Natural killer cell (primary cell): ENCODE measurements at regions not wholly inside any gene's neighbourhood (a gene's known extent, or its start where the extent isn't known, plus 50 kb on each side); places are given as distances from the start of the nearest gene placed in this dataset.

Source experiments
- ATAC-seq, 3 donors: fragments of 150-1000 bp in 2 of 3; fragments of 200-7000 bp in 1 of 3; cut with Tn5 transposase; 1 replicate in 1 of 3; 2 replicates in 2 of 3; pipeline ENCODE4 v1.10.0; 2021; ENCODE audit warnings: mild to moderate bottlenecking in 2 of 3, moderate library complexity in 2 of 3
- DNase-seq, 2 donors: peaks; one replicate each; pipeline versions ENCODE4 v3.0.0 to v3.0.0-alpha.2; 2013 to 2021; ENCODE audit warnings: mixed read lengths in 1 of 2
- H3K27ac ChIP-seq: one replicate; pipeline ENCODE4 v1.5.1; 2013; ENCODE audit warnings: mild to moderate bottlenecking, low read length
- H3K27me3 ChIP-seq: one replicate; pipeline ENCODE4 v1.6.1; 2013; ENCODE audit warnings: low read length; ENCODE audit not compliant: control insufficient read depth, insufficient read depth
- H3K36me3 ChIP-seq: one replicate; pipeline ENCODE4 v1.6.1; 2013; ENCODE audit warnings: low read length; ENCODE audit not compliant: control insufficient read depth, insufficient read depth
- H3K4me1 ChIP-seq: one replicate; pipeline ENCODE4 v1.6.1; 2013; ENCODE audit warnings: low read length; ENCODE audit not compliant: control insufficient read depth, insufficient read depth
- H3K4me3 ChIP-seq: one replicate; pipeline ENCODE4 v1.5.1; 2013; ENCODE audit warnings: low read length
- H3K9me3 ChIP-seq: one replicate; pipeline ENCODE4 v1.6.1; 2013; ENCODE audit warnings: low read length; ENCODE audit not compliant: control insufficient read depth, insufficient read depth
- H3K27ac Mint-ChIP-seq, 2 donors: one replicate each; pipeline ENCODE4 v1.8.0; 2022; ENCODE audit warnings: mild to moderate bottlenecking in 2 of 2, mixed read lengths in 2 of 2, moderate library complexity in 1 of 2
- H3K27me3 Mint-ChIP-seq, 2 donors: one replicate each; pipeline ENCODE4 v1.8.0; 2022; ENCODE audit warnings: low read depth in 2 of 2, mixed read lengths in 2 of 2
- H3K36me3 Mint-ChIP-seq: one replicate; pipeline ENCODE4 v1.8.0; 2022; ENCODE audit warnings: mixed read lengths
- H3K4me1 Mint-ChIP-seq, 2 donors: one replicate each; pipeline ENCODE4 v1.8.0; 2022; ENCODE audit warnings: mixed read lengths in 2 of 2
- H3K4me3 Mint-ChIP-seq: one replicate; pipeline ENCODE4 v1.8.0; 2022; ENCODE audit warnings: mild to moderate bottlenecking, moderate library complexity, mixed read lengths
- H3K9me3 Mint-ChIP-seq, 2 donors: one replicate each; pipeline ENCODE4 v1.8.0; 2022; ENCODE audit warnings: mixed read lengths in 2 of 2
- WGBS: methylation state at CpG from one replicate; pipeline ENCODE4 v1.1.7; 2013; ENCODE audit warnings: missing lambda C conversion rate; ENCODE audit not compliant: insufficient coverage; 5-methylcytosine and 5-hydroxymethylcytosine counted together
- intact Hi-C: fragments of 100-400 bp; cut with micrococcal nuclease; formaldehyde crosslinking; loops from one replicate; pipeline ENCODE4 v1.14.2; 2022
- TF ChIP-seq, protein P1 (sequence below): fragments of 200-600 bp; IDR thresholded peaks from one replicate; pipeline ENCODE4 v1.8.0; 2022; ENCODE audit warnings: antibody characterized with exemption

DNA sequence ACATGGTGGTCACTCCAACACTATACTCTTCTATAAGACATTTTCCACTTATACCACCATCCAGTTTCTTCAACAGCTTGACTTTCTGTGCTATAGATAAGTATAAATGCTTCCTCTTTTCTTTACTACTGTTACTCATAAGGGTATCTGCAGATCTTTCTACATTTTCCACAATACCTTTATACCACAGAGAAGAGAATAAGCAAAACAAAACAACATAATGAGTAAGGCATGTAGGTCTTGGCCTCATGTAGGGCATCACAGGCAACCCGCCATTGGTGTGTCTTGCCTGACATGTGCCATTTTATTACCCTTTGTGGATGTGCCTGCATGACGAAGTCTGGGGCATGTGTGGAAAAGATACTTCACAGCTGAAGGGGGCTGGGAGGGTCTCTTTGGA is 265.3 kb upstream of the STARD13 start:
- no peaks in the 10 kb centered on the region for H3K4me1 Mint-ChIP-seq
- H3K4me3 ChIP-seq: no peak overlapping the region
- H3K27me3 ChIP-seq: no peaks in the 10 kb centered on the region
- no peaks in the 10 kb centered on the region for H3K9me3 Mint-ChIP-seq
- H3K36me3 Mint-ChIP-seq: no peaks in the 10 kb centered on the region
- H3K4me1 ChIP-seq: no peaks in the 10 kb centered on the region
- TF ChIP-seq, protein P1, sequence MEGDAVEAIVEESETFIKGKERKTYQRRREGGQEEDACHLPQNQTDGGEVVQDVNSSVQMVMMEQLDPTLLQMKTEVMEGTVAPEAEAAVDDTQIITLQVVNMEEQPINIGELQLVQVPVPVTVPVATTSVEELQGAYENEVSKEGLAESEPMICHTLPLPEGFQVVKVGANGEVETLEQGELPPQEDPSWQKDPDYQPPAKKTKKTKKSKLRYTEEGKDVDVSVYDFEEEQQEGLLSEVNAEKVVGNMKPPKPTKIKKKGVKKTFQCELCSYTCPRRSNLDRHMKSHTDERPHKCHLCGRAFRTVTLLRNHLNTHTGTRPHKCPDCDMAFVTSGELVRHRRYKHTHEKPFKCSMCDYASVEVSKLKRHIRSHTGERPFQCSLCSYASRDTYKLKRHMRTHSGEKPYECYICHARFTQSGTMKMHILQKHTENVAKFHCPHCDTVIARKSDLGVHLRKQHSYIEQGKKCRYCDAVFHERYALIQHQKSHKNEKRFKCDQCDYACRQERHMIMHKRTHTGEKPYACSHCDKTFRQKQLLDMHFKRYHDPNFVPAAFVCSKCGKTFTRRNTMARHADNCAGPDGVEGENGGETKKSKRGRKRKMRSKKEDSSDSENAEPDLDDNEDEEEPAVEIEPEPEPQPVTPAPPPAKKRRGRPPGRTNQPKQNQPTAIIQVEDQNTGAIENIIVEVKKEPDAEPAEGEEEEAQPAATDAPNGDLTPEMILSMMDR: no peak
- WGBS: 87% methylated on average over 2 of the region's 2 CpGs
- no peaks in the 10 kb centered on the region for H3K36me3 ChIP-seq
- ATAC-seq: peak in 1 of 3 donors; percentile 39
- no peak for DNase-seq
- H3K9me3 ChIP-seq: no peaks in the 10 kb centered on the region
- peaks cover 16 to 17% of the 10 kb centered on the region in 2 donors for H3K27me3 Mint-ChIP-seq
- intact Hi-C loops: no loop called here
- H3K27ac Mint-ChIP-seq: no peak overlapping the region
- no peak overlapping the region for H3K4me3 Mint-ChIP-seq
- no peak overlapping the region for H3K27ac ChIP-seq

DNA sequence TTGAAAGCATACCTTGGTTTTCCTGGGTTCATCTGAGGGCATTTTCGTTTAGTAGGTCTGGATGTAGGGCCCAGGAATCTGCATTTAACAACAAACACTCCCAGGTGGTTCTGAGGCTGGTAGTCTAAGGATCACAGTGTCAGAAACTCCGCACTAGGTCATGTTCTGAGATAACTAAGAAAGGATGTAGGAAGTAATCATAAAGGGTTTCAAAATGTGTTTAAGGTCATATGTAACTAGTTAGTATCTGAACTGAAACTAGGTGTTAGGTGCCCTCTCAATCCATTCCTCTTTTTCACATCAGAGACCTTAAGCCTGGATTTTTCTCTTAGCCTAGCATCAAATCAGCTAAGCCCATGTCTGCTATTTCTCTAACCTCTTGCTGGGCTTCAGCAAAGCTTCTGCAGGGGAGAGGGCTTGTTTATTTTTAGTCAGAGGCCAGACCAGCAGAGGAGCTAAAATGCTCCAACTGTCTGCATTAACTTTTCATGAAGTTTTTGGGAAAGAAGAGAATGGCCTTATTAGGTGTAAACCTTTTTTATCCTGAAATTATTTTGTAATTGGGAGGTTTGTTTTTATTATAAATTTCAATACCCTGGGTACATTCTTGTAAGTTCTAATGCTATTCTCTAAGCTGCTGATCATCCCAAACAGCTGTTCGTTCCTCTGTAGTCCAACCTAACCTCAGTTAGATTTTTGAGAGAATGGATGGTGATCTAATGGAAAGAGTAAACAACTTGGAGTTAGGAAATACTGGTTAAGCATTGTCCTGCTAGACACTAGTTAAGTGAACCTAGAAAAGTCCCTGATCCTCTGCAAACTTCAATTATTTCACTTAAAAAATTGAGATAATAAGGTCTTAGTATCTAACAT is 262.8 kb upstream of the RFC3 start:
- intact Hi-C loops: no loop called here
- no peaks in the 10 kb centered on the region for H3K4me1 Mint-ChIP-seq
- Histone ChIP-seq H3K36me3 (no peaks in the 10 kb centered on the region), H3K4me1 (no peaks in the 10 kb centered on the region), H3K4me3 (no peak overlapping the region), H3K27ac (no peak overlapping the region), H3K27me3 (no peaks in the 10 kb centered on the region), H3K9me3 (no peaks in the 10 kb centered on the region)
- TF ChIP-seq, protein P1: no peak
- WGBS: 69% methylated on average over 2 of the region's 3 CpGs
- peaks cover 19 to 25% of the 10 kb centered on the region in 2 donors for H3K27me3 Mint-ChIP-seq
- ATAC-seq (no peak), DNase-seq (no peak)
- H3K9me3 Mint-ChIP-seq: no peaks in the 10 kb centered on the region
- H3K36me3 Mint-ChIP-seq: no peaks in the 10 kb centered on the region
- no peak overlapping the region for H3K27ac Mint-ChIP-seq
- no peak overlapping the region for H3K4me3 Mint-ChIP-seq

DNA sequence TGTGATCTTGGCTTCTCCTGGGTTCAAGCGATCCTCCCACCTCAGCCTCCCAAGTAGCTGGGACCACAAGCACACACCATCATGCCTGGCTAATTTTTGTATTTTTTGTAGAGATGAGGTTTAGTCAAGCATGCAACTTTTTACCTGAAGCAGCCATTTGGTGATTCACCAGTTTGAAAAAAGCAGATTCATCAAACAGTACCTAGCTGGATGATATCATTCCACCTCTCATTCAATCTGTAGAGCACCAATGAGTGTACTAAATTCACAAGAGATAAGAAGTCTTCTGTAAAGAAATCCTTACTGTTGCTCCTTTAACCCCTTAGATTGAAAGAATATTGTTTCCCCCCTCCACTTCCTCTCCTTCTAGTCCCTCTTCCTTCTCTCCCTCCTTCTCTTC is 261.1 kb upstream of the RFC3 start:
- WGBS: 100% methylated on average over 1 of the region's 1 CpG
- intact Hi-C loops: no loop called here
- ATAC-seq (no peak), DNase-seq (no peak)
- Histone ChIP-seq H3K4me3 (no peak overlapping the region), H3K9me3 (no peaks in the 10 kb centered on the region), H3K36me3 (no peaks in the 10 kb centered on the region), H3K27ac (no peak overlapping the region), H3K4me1 (no peaks in the 10 kb centered on the region), H3K27me3 (peaks cover 3% of the 10 kb centered on the region)
- Mint-ChIP-seq H3K9me3 (no peaks in the 10 kb centered on the region), H3K27ac (no peak overlapping the region), H3K36me3 (no peaks in the 10 kb centered on the region), H3K4me1 (no peaks in the 10 kb centered on the region), H3K4me3 (no peak overlapping the region), H3K27me3 (peaks cover 12 to 23% of the 10 kb centered on the region in 2 donors)
- TF ChIP-seq, protein P1: no peak

DNA sequence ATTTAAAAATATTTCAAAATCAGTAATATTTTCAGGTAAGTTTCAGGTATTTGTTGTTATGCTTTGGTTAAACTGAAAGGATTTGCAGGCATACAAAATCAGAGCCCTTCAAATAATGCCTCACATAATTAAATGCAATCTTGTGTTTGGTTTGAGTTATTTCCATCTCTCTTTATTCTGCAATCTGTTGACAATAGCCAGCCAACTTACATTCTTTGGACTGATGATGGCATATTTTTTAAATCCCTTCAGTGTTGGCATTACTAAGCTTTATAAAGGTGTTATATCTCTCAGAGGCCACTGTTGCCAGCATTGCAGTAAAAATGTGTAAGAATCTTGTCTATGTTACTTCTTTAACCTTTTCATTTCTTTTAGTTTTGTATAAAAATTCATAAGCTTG is 257.2 kb upstream of the RFC3 start:
- Histone ChIP-seq H3K9me3 (no peaks in the 10 kb centered on the region), H3K36me3 (no peaks in the 10 kb centered on the region), H3K4me3 (no peak overlapping the region), H3K27ac (no peak overlapping the region), H3K4me1 (no peaks in the 10 kb centered on the region), H3K27me3 (peaks cover 3% of the 10 kb centered on the region)
- DNase-seq (no peak), ATAC-seq (no peak)
- intact Hi-C loops: no loop called here
- Mint-ChIP-seq H3K4me1 (no peaks in the 10 kb centered on the region), H3K27ac (no peak overlapping the region), H3K4me3 (no peak overlapping the region), H3K36me3 (no peaks in the 10 kb centered on the region), H3K9me3 (no peaks in the 10 kb centered on the region), H3K27me3 (peaks cover 8 to 24% of the 10 kb centered on the region in 2 donors)
- TF ChIP-seq, protein P1: no peak
